GM19351 (cell line): ENCODE measurements at regions not wholly inside any gene's neighbourhood (a gene's known extent, or its start where the extent isn't known, plus 50 kb on each side); places are given as distances from the start of the nearest gene placed in this dataset.

Experiments
- ATAC-seq: cut with Tn5 transposase; IDR thresholded peaks from one replicate; pipeline ENCODE4 v1.9.1; 2021; ENCODE audit warnings: mild to moderate bottlenecking, moderate library complexity; ENCODE audit not compliant: unreplicated experiment

GRCh38 chr5:57824047-57824446 is 341.4 kb upstream of the ACTBL2 start:
- ATAC-seq, result no peak

GRCh38 chr5:57822651-57823050 is 340.0 kb upstream of the ACTBL2 start:
- no peak for ATAC-seq

GRCh38 chr5:57818397-57818796 is 335.8 kb upstream of the ACTBL2 start:
- ATAC-seq, result no peak

GRCh38 chr5:57817924-57818323 is 335.3 kb upstream of the ACTBL2 start:
- ATAC-seq, result no peak

GRCh38 chr5:57817001-57817453 is 334.4 kb upstream of the ACTBL2 start:
- ATAC-seq, result no peak

GRCh38 chr5:57816108-57816507 is 333.5 kb upstream of the ACTBL2 start:
- ATAC-seq, result no peak

GRCh38 chr5:57805732-57806131 is 323.1 kb upstream of the ACTBL2 start:
- ATAC-seq, result no peak

GRCh38 chr5:57805170-57805569 is 322.6 kb upstream of the ACTBL2 start:
- ATAC-seq, result no peak

GRCh38 chr5:57804505-57804904 is 321.9 kb upstream of the ACTBL2 start:
- no peak for ATAC-seq

- ATAC-seq, result no peak
Measured at GRCh38 chr5:57804007-57804444, 321.4 kb upstream of the ACTBL2 start.

GRCh38 chr5:57802131-57802530 is 319.5 kb upstream of the ACTBL2 start:
- no peak for ATAC-seq

GRCh38 chr5:57795203-57795602 is 312.6 kb upstream of the ACTBL2 start:
- ATAC-seq, result no peak

- ATAC-seq, result no peak
Measured at GRCh38 chr5:57791875-57792274, 309.3 kb upstream of the ACTBL2 start.

- ATAC-seq, result no peak
Measured at GRCh38 chr5:57785946-57786345, 303.3 kb upstream of the ACTBL2 start.

- no peak for ATAC-seq
Measured at GRCh38 chr5:57784121-57784520, 301.5 kb upstream of the ACTBL2 start.

- no peak for ATAC-seq
Measured at GRCh38 chr5:57783693-57784092, 301.1 kb upstream of the ACTBL2 start.

GRCh38 chr5:57780961-57781325 is 298.3 kb upstream of the ACTBL2 start:
- no peak for ATAC-seq

- no peak for ATAC-seq
Measured at GRCh38 chr5:57780306-57780960, 297.8 kb upstream of the ACTBL2 start.

- ATAC-seq, result peak; percentile 81
Measured at GRCh38 chr5:57779383-57780223, 297.0 kb upstream of the ACTBL2 start.

- no peak for ATAC-seq
Measured at GRCh38 chr5:57778501-57779091, 296.0 kb upstream of the ACTBL2 start.

- no peak for ATAC-seq
Measured at GRCh38 chr5:57777174-57777581, 294.6 kb upstream of the ACTBL2 start.

- ATAC-seq, result no peak
Measured at GRCh38 chr5:57776035-57776434, 293.4 kb upstream of the ACTBL2 start.
